ENCODE measurements at regions not wholly inside any gene's neighbourhood (a gene's known extent, or its start where the extent isn't known, plus 50 kb on each side); places are given as distances from the start of the nearest gene placed in this dataset.

- TF ChIP-seq CTCF (IDR thresholded peaks at IDR 0.05; ENCODE audit: unreplicated experiment), result no peak
- Mint-ChIP-seq H3K36me3 (ENCODE audit: insufficient read depth, unreplicated experiment) (no peaks in the 10 kb centered on the region), H3K9me3 (ENCODE audit: low read depth, unreplicated experiment) (peaks cover 3% of the 10 kb centered on the region), H3K27ac (ENCODE audit: unreplicated experiment) (no peak overlapping the region), H3K4me3 (ENCODE audit: low read depth, unreplicated experiment) (no peak overlapping the region), H3K4me1 (ENCODE audit: low read depth, unreplicated experiment) (peaks cover 33% of the 10 kb centered on the region), H3K27me3 (ENCODE audit: unreplicated experiment) (no peaks in the 10 kb centered on the region)
- intact Hi-C loops (cut with micrococcal nuclease; ENCODE audit: unreplicated experiment), result no loop called here
- DNase-seq, result no peak
- CTCF ChIA-PET, result interaction anchor here (0.6 to 1.4 kb wide), 2 partner anchors 35 to 432 kb away, joined by 3 to 4 read pairs; no protein-coding TSS in a partner anchor
- no TSS peak for BruUV-seq (replicated peaks)
Measured at GRCh38 chr3:102095383-102095782, 246.1 kb downstream of the NFKBIZ start.

GRCh38 chr3:102096066-102096465 is 246.8 kb downstream of the NFKBIZ start:
- peaks cover 3% of the 10 kb centered on the region for H3K9me3 Mint-ChIP-seq (ENCODE audit: low read depth, unreplicated experiment)
- peaks cover 35% of the 10 kb centered on the region for H3K4me1 Mint-ChIP-seq (ENCODE audit: low read depth, unreplicated experiment)
- intact Hi-C loops (cut with micrococcal nuclease; ENCODE audit: unreplicated experiment), result no loop called here
- H3K36me3 Mint-ChIP-seq (ENCODE audit: insufficient read depth, unreplicated experiment), result no peaks in the 10 kb centered on the region
- DNase-seq, result no peak
- CTCF ChIA-PET, result no interaction called here
- TF ChIP-seq CTCF (IDR thresholded peaks at IDR 0.05; ENCODE audit: unreplicated experiment), result no peak
- no TSS peak for BruUV-seq (replicated peaks)
- no peak overlapping the region for H3K4me3 Mint-ChIP-seq (ENCODE audit: low read depth, unreplicated experiment)
- H3K27me3 Mint-ChIP-seq (ENCODE audit: unreplicated experiment), result no peaks in the 10 kb centered on the region
- no peak overlapping the region for H3K27ac Mint-ChIP-seq (ENCODE audit: unreplicated experiment)

- H3K4me1 Mint-ChIP-seq (ENCODE audit: low read depth, unreplicated experiment), result peaks cover 23% of the 10 kb centered on the region
- intact Hi-C loops (cut with micrococcal nuclease; ENCODE audit: unreplicated experiment), result no loop called here
- no peaks in the 10 kb centered on the region for H3K36me3 Mint-ChIP-seq (ENCODE audit: insufficient read depth, unreplicated experiment)
- TF ChIP-seq CTCF (IDR thresholded peaks at IDR 0.05; ENCODE audit: unreplicated experiment), result no peak
- DNase-seq, result no peak
- no peaks in the 10 kb centered on the region for H3K27me3 Mint-ChIP-seq (ENCODE audit: unreplicated experiment)
- peaks cover 3% of the 10 kb centered on the region for H3K9me3 Mint-ChIP-seq (ENCODE audit: low read depth, unreplicated experiment)
- CTCF ChIA-PET, result interaction anchor here (0.6 kb wide), 1 partner anchor 1153 kb away, joined by 3 read pairs; no protein-coding TSS in a partner anchor
- H3K27ac Mint-ChIP-seq (ENCODE audit: unreplicated experiment), result no peak overlapping the region
- BruUV-seq (replicated peaks), result no TSS peak
- H3K4me3 Mint-ChIP-seq (ENCODE audit: low read depth, unreplicated experiment), result no peak overlapping the region
Measured at GRCh38 chr3:102098130-102098885, 249.0 kb downstream of the NFKBIZ start.

GRCh38 chr3:102099913-102100312 is 250.6 kb downstream of the NFKBIZ start:
- CTCF ChIA-PET, result no interaction called here

More at GRCh38 chr3:102099913-102100312, 250.6 kb downstream of the NFKBIZ start:
- H3K9me3 Mint-ChIP-seq (ENCODE audit: low read depth, unreplicated experiment), result peaks cover 3% of the 10 kb centered on the region
- DNase-seq, result no peak
- H3K4me3 Mint-ChIP-seq (ENCODE audit: low read depth, unreplicated experiment), result no peak overlapping the region
- no peak overlapping the region for H3K27ac Mint-ChIP-seq (ENCODE audit: unreplicated experiment)
- no peak for TF ChIP-seq CTCF (IDR thresholded peaks at IDR 0.05; ENCODE audit: unreplicated experiment)
- no peaks in the 10 kb centered on the region for H3K27me3 Mint-ChIP-seq (ENCODE audit: unreplicated experiment)
- peaks cover 33% of the 10 kb centered on the region for H3K4me1 Mint-ChIP-seq (ENCODE audit: low read depth, unreplicated experiment)
- no peaks in the 10 kb centered on the region for H3K36me3 Mint-ChIP-seq (ENCODE audit: insufficient read depth, unreplicated experiment)
- no TSS peak for BruUV-seq (replicated peaks)
- intact Hi-C loops (cut with micrococcal nuclease; ENCODE audit: unreplicated experiment), result no loop called here

Data from Calu3 (cell line).